ENCODE measurements at regions not wholly inside any gene's neighbourhood (a gene's known extent, or its start where the extent isn't known, plus 50 kb on each side); places are given as distances from the start of the nearest gene placed in this dataset.

- no peak overlapping the region for H3K27ac ChIP-seq (ENCODE audit: extremely low read depth, low read depth, low read length)
- ATAC-seq (no peak), DNase-seq (ENCODE audit: extremely low read depth in 1 of 4, low spot score in 3 of 4) (no peak), FAIRE-seq (no peak)
- intact Hi-C loops (cut with micrococcal nuclease) (no loop called here), in situ Hi-C loops (cut with MboI) (no loop called here)
- ChIA-PET POLR2A (no interaction called here), CTCF (ENCODE audit: low intra/inter-chr PET ratio) (no interaction called here)
- H3K79me2 ChIP-seq (ENCODE audit: control insufficient read depth, insufficient read depth, low read length) = no peaks in the 10 kb centered on the region
- WGBS (ENCODE audit: insufficient coverage, low coverage, missing lambda C conversion rate) = 1% methylated on average over 18 of the region's 25 CpGs
- H3K4me3 ChIP-seq = no peak overlapping the region
- no peaks in the 10 kb centered on the region for H3K9me3 ChIP-seq (replicated peaks; ENCODE audit: control insufficient read depth, insufficient read depth, low read depth, low read length)
- H3K9me1 ChIP-seq (ENCODE audit: control insufficient read depth, insufficient read depth, low read length) = no peaks in the 10 kb centered on the region
- no TSS peak for BruUV-seq (replicated peaks)
- no peak overlapping the region for H3K4me2 ChIP-seq (ENCODE audit: insufficient read depth, low read length)
- H3K27me3 ChIP-seq (ENCODE audit: control insufficient read depth in 2 of 2, insufficient read depth in 2 of 2, low read length in 2 of 2) = peaks cover 27 to 61% of the 10 kb centered on the region in 2 experiments; a peak in 4 of 5 replicates
- H4K20me1 ChIP-seq (replicated peaks; ENCODE audit: control insufficient read depth, insufficient read depth, low read length) = peaks cover 5% of the 10 kb centered on the region; the same call in 1 of the 2 replicates
- H3K36me3 ChIP-seq (ENCODE audit: control insufficient read depth, insufficient read depth, low read length) = no peaks in the 10 kb centered on the region
- H3K4me1 ChIP-seq (replicated peaks in 1 of 2; ENCODE audit: control insufficient read depth in 2 of 2, insufficient read depth in 2 of 2, low read length in 2 of 2) = peaks cover 0 to 13% of the 10 kb centered on the region in 2 experiments; a peak in 1 of 5 replicates
- H3K9ac ChIP-seq (ENCODE audit: insufficient read depth in 1 of 2, low read depth in 2 of 2, low read length in 2 of 2) = no peak overlapping the region
- H2AFZ ChIP-seq (ENCODE audit: low read depth, low read length) = no peak overlapping the region
- TF ChIP-seq ZBTB43 (CRISPR knock-in tag; IDR thresholded peaks at IDR 0.05) = no peak
- TF ChIP-seq XRCC4 (IDR thresholded peaks at IDR 0.05; ENCODE audit: extremely low read depth, insufficient read depth, insufficient read length) = no peak
- no peak for TF ChIP-seq THRAP3 (IDR thresholded peaks at IDR 0.05; ENCODE audit: borderline replicate concordance)
- TF ChIP-seq TFE3 (CRISPR knock-in tag; IDR thresholded peaks at IDR 0.05) = no peak
- no peak for TF ChIP-seq FIP1L1 (IDR thresholded peaks at IDR 0.05; ENCODE audit: low read depth, low read length, poor library complexity, severe bottlenecking)
- TF ChIP-seq STAT5B (CRISPR knock-in tag; IDR thresholded peaks at IDR 0.05) = no peak
- no peak for TF ChIP-seq ZMIZ1 (IDR thresholded peaks at IDR 0.05; ENCODE audit: low read depth in 2 of 2, low read length in 2 of 2)
- no peak for TF ChIP-seq FOSL1 (tag; conservative IDR thresholded peaks at IDR 0.05)
- TF ChIP-seq ZNF143 (CRISPR knock-in tag; IDR thresholded peaks at IDR 0.05) = no peak
- TF ChIP-seq TCF15 (CRISPR knock-in tag; IDR thresholded peaks at IDR 0.05) = no peak
- no peak for TF ChIP-seq PBX2 (CRISPR knock-in tag; IDR thresholded peaks at IDR 0.05; ENCODE audit: low read depth)
- no peak for TF ChIP-seq PBX2 (tag; conservative IDR thresholded peaks at IDR 0.05; ENCODE audit: low read depth)
Observed at GRCh38 chr9:134521817-134522501, 119.6 kb upstream of the COL5A1 start.
